ENCODE measurements at regions not wholly inside any gene's neighbourhood (a gene's known extent, or its start where the extent isn't known, plus 50 kb on each side); places are given as distances from the start of the nearest gene placed in this dataset.

DNA sequence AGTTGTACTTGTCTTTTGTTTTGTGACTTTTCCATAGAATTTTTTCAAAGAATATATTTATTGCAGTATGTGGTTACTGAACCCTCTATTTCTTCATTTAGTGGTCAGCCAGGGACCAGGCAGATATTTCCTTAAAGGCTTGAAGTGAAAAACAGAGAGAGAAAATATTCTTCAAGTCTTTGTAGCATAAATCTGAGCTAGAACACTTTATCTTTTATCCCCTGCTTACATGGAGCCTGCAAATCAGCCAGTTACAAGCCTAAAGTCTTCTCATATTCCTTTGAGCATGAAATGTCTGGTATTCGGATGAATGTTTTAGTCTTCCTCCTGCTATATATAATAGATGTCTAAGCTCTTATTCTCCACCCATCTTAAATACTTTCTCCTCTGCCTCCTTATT lies 1557.5 kb upstream of the ACVR2A start:
- H3K27ac ChIP-seq: no peak overlapping the region
- no peaks in the 10 kb centered on the region for H3K27me3 ChIP-seq
- no peak overlapping the region for H3K4me3 ChIP-seq
- DNase-seq (ENCODE audit: low spot score in 2 of 2): no peak
- H3K36me3 ChIP-seq: no peaks in the 10 kb centered on the region
- H3K9me3 ChIP-seq: no peaks in the 10 kb centered on the region
- H3K4me1 ChIP-seq: no peaks in the 10 kb centered on the region
- intact Hi-C loops (cut with DNase I; ENCODE audit: low total_unique reads): no loop called here
- no peak for TF ChIP-seq POLR2A (IDR thresholded peaks at IDR 0.05)
- TF ChIP-seq POLR2AphosphoS5 (IDR thresholded peaks at IDR 0.05): no peak
- TF ChIP-seq, protein P1, sequence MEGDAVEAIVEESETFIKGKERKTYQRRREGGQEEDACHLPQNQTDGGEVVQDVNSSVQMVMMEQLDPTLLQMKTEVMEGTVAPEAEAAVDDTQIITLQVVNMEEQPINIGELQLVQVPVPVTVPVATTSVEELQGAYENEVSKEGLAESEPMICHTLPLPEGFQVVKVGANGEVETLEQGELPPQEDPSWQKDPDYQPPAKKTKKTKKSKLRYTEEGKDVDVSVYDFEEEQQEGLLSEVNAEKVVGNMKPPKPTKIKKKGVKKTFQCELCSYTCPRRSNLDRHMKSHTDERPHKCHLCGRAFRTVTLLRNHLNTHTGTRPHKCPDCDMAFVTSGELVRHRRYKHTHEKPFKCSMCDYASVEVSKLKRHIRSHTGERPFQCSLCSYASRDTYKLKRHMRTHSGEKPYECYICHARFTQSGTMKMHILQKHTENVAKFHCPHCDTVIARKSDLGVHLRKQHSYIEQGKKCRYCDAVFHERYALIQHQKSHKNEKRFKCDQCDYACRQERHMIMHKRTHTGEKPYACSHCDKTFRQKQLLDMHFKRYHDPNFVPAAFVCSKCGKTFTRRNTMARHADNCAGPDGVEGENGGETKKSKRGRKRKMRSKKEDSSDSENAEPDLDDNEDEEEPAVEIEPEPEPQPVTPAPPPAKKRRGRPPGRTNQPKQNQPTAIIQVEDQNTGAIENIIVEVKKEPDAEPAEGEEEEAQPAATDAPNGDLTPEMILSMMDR (IDR thresholded peaks at IDR 0.05): no peak

DNA sequence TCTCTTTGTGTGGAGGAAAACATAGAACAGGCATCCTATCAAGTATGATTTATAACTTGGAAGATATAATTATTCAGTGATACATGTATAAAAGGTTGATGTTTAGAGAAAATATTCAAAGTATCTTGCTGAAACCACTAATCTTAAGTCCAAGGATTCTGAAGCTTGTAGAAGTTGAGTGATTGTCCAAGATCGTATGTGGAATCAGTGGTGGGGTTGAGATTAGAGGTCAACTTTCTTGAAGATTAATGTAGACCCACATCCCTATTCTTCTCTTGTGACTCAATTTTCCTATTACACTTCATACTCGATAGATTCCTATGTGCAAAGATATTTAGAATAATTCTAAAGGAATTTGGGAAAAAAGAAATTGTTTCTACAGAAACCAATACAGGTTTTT lies 1565.9 kb upstream of the ACVR2A start:
- intact Hi-C loops (cut with DNase I; ENCODE audit: low total_unique reads): no loop called here
- DNase-seq (ENCODE audit: low spot score in 2 of 2): no peak

DNA sequence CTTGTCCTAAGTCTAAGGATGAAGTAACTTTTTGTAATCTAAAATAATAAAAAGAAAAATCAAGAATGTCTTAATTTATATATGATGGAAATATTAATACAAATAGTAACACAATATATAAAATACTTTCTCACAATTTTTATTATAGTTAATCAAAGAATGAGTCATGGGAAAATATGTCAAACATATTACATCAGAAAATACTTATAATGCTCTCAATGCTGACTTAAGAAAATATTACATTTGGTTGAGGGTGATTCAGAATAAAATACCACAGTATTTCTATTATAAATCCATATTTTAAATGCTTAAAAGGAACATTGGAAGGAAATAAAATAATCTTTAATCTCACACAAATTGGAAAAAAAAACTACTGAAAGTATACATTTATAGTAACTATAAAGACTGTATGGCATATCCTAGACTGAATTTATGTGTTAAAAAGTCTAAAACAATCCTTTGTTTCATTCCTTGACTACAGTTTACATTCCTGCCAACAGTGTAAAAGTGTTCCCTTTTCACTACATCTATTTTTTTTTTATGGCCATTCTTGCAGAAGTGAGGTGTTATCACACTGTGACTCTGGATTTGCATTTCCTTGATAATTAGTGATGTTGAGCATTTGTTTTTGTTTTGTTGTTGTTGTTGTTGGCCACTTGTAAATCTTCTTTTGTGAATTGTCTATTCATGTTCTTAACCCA lies 1573.5 kb upstream of the ACVR2A start:
- Histone ChIP-seq H3K4me3 (no peak overlapping the region), H3K9me3 (no peaks in the 10 kb centered on the region), H3K27me3 (no peaks in the 10 kb centered on the region), H3K36me3 (no peaks in the 10 kb centered on the region), H3K27ac (no peak overlapping the region), H3K4me1 (no peaks in the 10 kb centered on the region)
- TF ChIP-seq, protein P1 (IDR thresholded peaks at IDR 0.05): no peak
- no peak for TF ChIP-seq POLR2A (IDR thresholded peaks at IDR 0.05)
- TF ChIP-seq POLR2AphosphoS5 (IDR thresholded peaks at IDR 0.05): no peak
- no peak for DNase-seq (ENCODE audit: low spot score in 2 of 2)
- intact Hi-C loops (cut with DNase I; ENCODE audit: low total_unique reads): no loop called here

More for the DNA sequence above, 1565.9 kb upstream of the ACVR2A start:
- H3K4me3 ChIP-seq: no peak overlapping the region
- TF ChIP-seq POLR2AphosphoS5 (IDR thresholded peaks at IDR 0.05): no peak
- no peak for TF ChIP-seq POLR2A (IDR thresholded peaks at IDR 0.05)
- TF ChIP-seq, protein P1 (IDR thresholded peaks at IDR 0.05): no peak
- H3K27me3 ChIP-seq: no peaks in the 10 kb centered on the region
- H3K4me1 ChIP-seq: no peaks in the 10 kb centered on the region
- H3K27ac ChIP-seq: no peak overlapping the region
- no peaks in the 10 kb centered on the region for H3K9me3 ChIP-seq
- no peaks in the 10 kb centered on the region for H3K36me3 ChIP-seq

DNA sequence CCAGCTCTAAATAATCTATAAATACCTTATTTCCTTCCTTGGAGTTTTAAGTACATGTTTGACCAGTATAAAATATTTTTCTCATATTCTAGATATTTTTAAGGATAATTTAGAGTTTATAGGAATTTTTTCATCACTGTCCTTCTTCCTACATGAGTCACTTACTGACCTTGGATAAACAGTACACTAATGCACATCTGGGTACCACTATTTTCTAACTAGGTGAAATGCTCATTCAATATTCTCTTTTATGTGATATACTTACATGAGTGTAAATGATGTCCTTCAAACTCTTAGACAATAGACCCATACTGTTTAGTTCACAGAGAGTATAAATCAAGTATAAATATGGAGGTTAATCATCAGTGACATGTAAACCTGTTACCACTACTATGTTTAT lies 1574.2 kb upstream of the ACVR2A start:
- DNase-seq (ENCODE audit: low spot score in 2 of 2): no peak
- Histone ChIP-seq H3K4me1 (no peaks in the 10 kb centered on the region), H3K9me3 (no peaks in the 10 kb centered on the region), H3K27me3 (no peaks in the 10 kb centered on the region), H3K27ac (no peak overlapping the region), H3K4me3 (no peak overlapping the region), H3K36me3 (no peaks in the 10 kb centered on the region)
- intact Hi-C loops (cut with DNase I; ENCODE audit: low total_unique reads): no loop called here
- no peak for TF ChIP-seq POLR2AphosphoS5 (IDR thresholded peaks at IDR 0.05)
- TF ChIP-seq POLR2A (IDR thresholded peaks at IDR 0.05): no peak
- TF ChIP-seq, protein P1 (IDR thresholded peaks at IDR 0.05): no peak

DNA sequence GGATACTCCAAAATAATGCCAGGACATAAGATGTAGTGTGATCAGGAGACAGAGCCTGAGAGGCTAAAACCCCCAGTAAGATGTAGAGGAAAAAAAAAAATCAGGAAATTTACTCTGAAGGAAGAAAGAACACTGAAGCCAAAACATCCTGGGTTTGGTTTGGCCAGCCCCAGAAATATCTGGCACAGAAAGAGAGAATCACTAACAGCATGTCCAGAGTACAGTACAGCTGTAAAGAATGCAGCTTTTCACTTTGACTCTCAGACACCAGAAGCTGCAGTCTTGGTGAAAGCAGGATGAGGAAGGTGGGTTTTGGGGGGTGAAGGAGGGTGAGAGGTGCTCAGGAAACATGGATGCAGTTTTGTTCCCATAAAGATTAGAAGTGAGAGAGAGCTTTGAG lies 1577.7 kb upstream of the ACVR2A start:
- intact Hi-C loops (cut with DNase I; ENCODE audit: low total_unique reads): no loop called here
- Histone ChIP-seq H3K9me3 (no peaks in the 10 kb centered on the region), H3K27ac (no peak overlapping the region), H3K4me3 (no peak overlapping the region), H3K27me3 (no peaks in the 10 kb centered on the region), H3K4me1 (no peaks in the 10 kb centered on the region), H3K36me3 (no peaks in the 10 kb centered on the region)
- TF ChIP-seq, protein P1 (IDR thresholded peaks at IDR 0.05): no peak
- no peak for TF ChIP-seq POLR2A (IDR thresholded peaks at IDR 0.05)
- no peak for TF ChIP-seq POLR2AphosphoS5 (IDR thresholded peaks at IDR 0.05)
- DNase-seq (ENCODE audit: low spot score in 2 of 2): no peak
